GM19468 (cell line): ENCODE measurements at regions not wholly inside any gene's neighbourhood (a gene's known extent, or its start where the extent isn't known, plus 50 kb on each side); places are given as distances from the start of the nearest gene placed in this dataset.
"Not testable (repeated sequence)": the region's sequence is repeated elsewhere in the genome, so short reads cannot be mapped to it uniquely, and the experiment has no call there.

Experiments
- ATAC-seq: cut with Tn5 transposase; IDR thresholded peaks from one replicate; pipeline ENCODE4 v1.9.1; 2021; ENCODE audit warnings: mild to moderate bottlenecking, moderate library complexity, moderate number of reproducible peaks; ENCODE audit not compliant: unreplicated experiment; ENCODE audit errors: extremely low read depth

DNA sequence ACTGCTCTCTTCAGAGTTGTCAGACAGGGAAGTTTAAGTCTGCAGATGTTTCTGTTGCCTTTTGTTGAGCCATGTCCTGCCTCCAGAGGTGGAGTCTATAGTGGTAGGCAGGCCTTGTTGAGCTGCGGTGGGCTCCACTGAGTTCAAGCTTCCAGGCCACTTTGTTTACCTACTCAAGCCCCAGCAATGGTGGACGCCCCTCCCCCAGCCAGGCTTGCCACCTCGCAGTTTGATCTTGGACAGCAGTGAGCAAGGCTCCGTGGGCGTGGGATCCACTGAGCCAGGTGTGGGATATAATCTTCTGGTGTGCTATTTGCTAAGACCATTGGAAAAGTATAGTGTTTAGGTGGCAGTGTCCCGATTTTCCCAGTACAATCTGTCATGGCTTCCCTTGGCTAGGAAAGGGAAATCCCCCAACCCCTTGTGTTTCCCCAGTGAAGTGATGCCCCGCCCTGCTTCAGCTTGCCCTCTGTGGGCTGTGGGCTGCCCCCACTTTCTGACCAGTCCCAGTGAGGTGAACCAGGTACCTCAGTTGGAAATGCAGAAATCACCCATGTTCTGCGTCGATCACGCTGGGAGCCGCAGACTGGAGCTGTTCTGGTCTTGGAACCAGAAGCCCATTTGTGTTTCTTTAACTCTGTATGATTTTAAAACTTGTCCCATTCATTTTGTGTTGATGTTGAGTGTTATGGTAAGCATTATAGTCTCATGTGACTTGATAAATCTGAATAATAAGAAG lies 89.2 kb upstream of the CALCR start:
- no peak for ATAC-seq

DNA sequence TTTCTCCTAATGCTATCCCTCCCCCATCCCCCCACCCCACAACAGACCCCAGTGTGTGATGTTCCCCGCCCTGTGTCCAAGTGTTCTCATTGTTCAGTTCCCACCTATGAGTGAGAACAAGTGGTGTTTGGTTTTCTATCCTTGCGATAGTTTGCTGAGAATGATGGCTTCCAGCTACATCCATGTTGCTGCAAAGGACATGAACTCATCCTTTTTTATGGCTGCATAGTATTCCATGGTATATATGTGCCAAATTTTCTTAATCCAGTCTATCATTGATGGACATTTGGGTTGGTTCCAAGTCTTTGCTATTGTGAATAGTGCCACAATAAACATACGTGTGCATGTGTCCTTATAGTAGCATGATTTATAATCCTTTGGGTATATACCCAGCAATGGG lies 83.6 kb upstream of the CALCR start:
- ATAC-seq, result not testable (repeated sequence)

DNA sequence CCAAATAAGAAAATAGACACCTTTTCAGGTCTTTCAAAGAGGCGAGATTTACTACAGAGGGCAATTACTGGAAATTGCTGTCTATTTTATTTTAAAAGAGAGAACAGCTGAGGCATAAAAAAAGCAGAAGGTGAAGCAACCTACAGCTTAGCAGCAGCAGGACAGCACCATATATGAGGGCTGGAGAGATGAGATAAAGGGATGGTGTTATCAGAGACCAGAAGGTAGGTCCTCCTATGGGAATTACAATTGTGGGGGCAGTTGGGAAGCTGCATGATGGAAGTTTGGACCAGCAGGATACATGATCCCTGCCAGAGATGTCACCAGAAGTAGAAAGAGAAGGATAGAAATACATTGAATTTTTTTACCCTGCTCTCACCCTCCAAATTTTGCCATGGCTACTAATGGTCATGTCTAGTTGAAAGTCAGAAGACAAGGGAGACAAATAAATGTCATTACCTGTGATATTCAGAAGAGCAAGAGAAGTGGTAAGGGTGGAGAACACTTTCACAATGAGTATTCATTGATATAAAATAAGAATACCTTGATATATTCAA lies 77.2 kb upstream of the CALCR start:
- ATAC-seq, result no peak

DNA sequence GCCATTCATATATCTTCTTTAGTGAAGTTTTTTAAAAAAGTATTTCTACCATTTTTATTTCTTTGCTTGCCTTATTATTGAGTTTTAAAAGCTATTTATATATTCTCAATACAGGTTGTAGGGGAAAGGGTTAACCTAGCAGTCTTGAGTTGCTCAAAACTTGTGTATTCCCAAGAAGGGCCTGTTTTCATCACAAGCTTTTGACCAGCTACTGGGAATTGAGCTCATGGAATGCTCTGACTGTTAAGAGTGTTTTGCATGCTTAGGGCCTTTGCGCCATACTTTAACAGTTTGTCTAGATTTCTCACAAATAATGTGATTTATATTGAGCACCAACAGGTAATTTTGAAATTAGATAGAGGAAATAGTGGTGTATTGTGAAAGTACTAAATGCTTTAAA lies 72.0 kb upstream of the CALCR start:
- no peak for ATAC-seq

DNA sequence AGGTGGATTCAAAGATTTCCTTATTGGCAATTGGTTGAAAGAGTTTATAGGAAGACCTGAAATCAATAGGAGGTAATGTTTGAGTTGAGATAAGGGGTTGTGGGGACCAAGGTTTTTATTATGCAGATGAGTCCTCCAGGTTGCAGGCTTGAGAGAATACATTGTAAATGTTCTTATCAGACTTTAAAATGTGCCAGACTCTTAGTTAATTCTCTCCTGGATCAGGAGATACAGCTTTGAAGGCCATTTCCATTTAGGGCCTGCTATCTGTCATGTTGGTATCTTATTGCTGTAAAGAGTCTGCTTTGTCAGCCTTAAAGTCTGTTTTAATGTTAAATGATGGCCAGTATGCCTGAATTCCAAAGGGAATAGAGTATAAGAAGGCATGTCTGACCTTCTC lies 61.8 kb upstream of the CALCR start:
- no peak for ATAC-seq

DNA sequence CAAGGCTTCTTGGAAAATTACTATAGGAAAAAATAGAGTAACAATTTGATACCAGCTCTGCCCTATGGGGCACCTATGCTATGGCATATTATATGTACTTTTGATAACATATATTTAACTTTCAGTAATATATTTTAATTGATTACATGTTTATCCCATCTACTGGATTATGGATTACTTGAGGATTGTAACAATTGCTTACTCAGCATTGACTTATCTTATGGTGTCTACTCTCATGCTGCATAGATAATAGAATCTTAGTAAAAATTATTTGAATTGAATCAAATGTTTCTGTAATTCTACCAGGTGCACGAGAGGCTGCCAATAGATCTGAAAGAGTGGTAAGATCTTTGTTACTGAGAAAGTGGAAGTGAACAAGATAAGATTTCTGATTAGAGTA lies 57.8 kb upstream of the CALCR start:
- no peak for ATAC-seq

DNA sequence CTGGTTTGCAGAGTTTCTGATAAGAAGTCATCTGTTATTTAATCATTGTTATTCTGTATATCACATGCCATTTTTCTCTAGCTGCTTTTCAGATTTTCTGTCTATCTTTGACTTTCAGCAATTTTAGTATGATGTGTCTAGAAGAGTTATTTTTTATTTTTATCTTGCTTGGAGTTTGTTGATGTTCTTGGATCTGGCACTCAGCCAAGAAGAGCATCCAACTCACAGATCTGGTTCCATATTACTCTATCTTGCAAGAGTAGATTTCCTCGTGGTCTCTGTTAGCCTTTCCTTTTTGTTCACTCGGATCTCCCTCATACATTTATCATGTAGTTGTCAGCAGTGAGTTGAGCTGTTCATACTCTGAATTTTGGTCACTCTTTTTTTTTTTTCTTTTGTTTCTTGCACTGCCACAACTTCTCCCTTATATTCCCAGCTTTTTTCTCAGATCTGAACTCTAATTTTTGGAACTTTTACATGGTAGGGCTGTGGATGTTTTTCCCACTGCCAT lies 54.8 kb upstream of the CALCR start:
- no peak for ATAC-seq

DNA sequence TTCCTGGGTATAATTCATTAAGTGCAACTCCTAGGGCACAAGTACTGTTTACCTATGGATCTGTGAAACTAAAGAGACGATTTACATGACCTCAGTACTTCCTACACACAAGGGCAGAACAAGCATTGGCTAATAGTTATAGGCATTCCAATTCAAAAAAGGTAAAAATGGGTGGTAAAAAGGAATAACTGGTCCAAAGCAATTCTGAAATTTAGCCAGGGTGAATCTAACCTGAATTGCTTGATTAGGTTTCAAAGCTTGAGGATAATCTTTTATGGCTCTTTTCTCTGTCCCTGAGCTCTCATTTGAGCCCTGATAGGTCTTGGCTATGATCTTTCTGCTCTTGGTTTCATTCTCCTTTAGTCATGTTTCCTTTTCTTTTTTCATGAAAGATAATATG lies 52.3 kb upstream of the CALCR start:
- ATAC-seq, result no peak
